ENCODE measurements at regions not wholly inside any gene's neighbourhood (a gene's known extent, or its start where the extent isn't known, plus 50 kb on each side); places are given as distances from the start of the nearest gene placed in this dataset.

- H3K4me3 Mint-ChIP-seq: no peak overlapping the region
- no peaks in the 10 kb centered on the region for H3K27me3 Mint-ChIP-seq (ENCODE audit: insufficient read depth)
- no peaks in the 10 kb centered on the region for H3K36me3 ChIP-seq (ENCODE audit: control insufficient read depth, insufficient read depth, low read length)
- no peaks in the 10 kb centered on the region for H3K27me3 ChIP-seq (ENCODE audit: control insufficient read depth, insufficient read depth, low read length, poor library complexity, severe bottlenecking)
- no peak overlapping the region for H3K9ac ChIP-seq (ENCODE audit: extremely low read depth, low read length, poor library complexity, severe bottlenecking)
- TF ChIP-seq CTCF (conservative IDR thresholded peaks at IDR 0.05): no peak
- H3K36me3 Mint-ChIP-seq (ENCODE audit: low read depth): no peaks in the 10 kb centered on the region
- no peak for DNase-seq
- H3K4me1 ChIP-seq (ENCODE audit: control insufficient read depth, insufficient read depth, low read length): no peaks in the 10 kb centered on the region
- no peak overlapping the region for H3K4me3 ChIP-seq (ENCODE audit: low read length)
- H3K27ac ChIP-seq (ENCODE audit: low read depth, low read length): no peak overlapping the region
- H3K9me3 ChIP-seq (ENCODE audit: control insufficient read depth, low read length): no peaks in the 10 kb centered on the region
- H3K4me1 Mint-ChIP-seq: no peaks in the 10 kb centered on the region
- no peaks in the 10 kb centered on the region for H3K9me3 Mint-ChIP-seq
- H3K27ac Mint-ChIP-seq: no peak overlapping the region
Observed at GRCh38 chr14:97873291-97873690, 1076.1 kb downstream of the VRK1 start.

GRCh38 chr14:97874394-97874793 is 1077.2 kb downstream of the VRK1 start:
- Mint-ChIP-seq H3K4me1 (no peaks in the 10 kb centered on the region), H3K27me3 (ENCODE audit: insufficient read depth) (no peaks in the 10 kb centered on the region), H3K36me3 (ENCODE audit: low read depth) (no peaks in the 10 kb centered on the region), H3K9me3 (no peaks in the 10 kb centered on the region), H3K4me3 (no peak overlapping the region), H3K27ac (no peak overlapping the region)
- no peak overlapping the region for H3K9ac ChIP-seq (ENCODE audit: extremely low read depth, low read length, poor library complexity, severe bottlenecking)
- H3K27me3 ChIP-seq (ENCODE audit: control insufficient read depth, insufficient read depth, low read length, poor library complexity, severe bottlenecking): no peaks in the 10 kb centered on the region
- no peak overlapping the region for H3K27ac ChIP-seq (ENCODE audit: low read depth, low read length)
- no peaks in the 10 kb centered on the region for H3K4me1 ChIP-seq (ENCODE audit: control insufficient read depth, insufficient read depth, low read length)
- WGBS, 2 experiments (ENCODE audit: insufficient coverage in 1 of 2, insufficient read length in 1 of 2): 95 to 97% methylated on average over 7 to 9 of the region's 9 CpGs
- no peak for TF ChIP-seq CTCF (conservative IDR thresholded peaks at IDR 0.05)
- H3K36me3 ChIP-seq (ENCODE audit: control insufficient read depth, insufficient read depth, low read length): no peaks in the 10 kb centered on the region
- DNase-seq: no peak
- H3K9me3 ChIP-seq (ENCODE audit: control insufficient read depth, low read length): no peaks in the 10 kb centered on the region
- no peak overlapping the region for H3K4me3 ChIP-seq (ENCODE audit: low read length)

- no peaks in the 10 kb centered on the region for H3K36me3 ChIP-seq (ENCODE audit: control insufficient read depth, insufficient read depth, low read length)
- H3K9me3 Mint-ChIP-seq: no peaks in the 10 kb centered on the region
- H3K27me3 ChIP-seq (ENCODE audit: control insufficient read depth, insufficient read depth, low read length, poor library complexity, severe bottlenecking): no peaks in the 10 kb centered on the region
- no peak for DNase-seq
- no peaks in the 10 kb centered on the region for H3K9me3 ChIP-seq (ENCODE audit: control insufficient read depth, low read length)
- no peaks in the 10 kb centered on the region for H3K36me3 Mint-ChIP-seq (ENCODE audit: low read depth)
- no peak overlapping the region for H3K9ac ChIP-seq (ENCODE audit: extremely low read depth, low read length, poor library complexity, severe bottlenecking)
- 100% methylated on average over 1 of the region's 1 CpG for WGBS, 2 experiments (ENCODE audit: insufficient coverage in 1 of 2, insufficient read length in 1 of 2)
- no peak overlapping the region for H3K27ac ChIP-seq (ENCODE audit: low read depth, low read length)
- no peaks in the 10 kb centered on the region for H3K4me1 Mint-ChIP-seq
- H3K4me1 ChIP-seq (ENCODE audit: control insufficient read depth, insufficient read depth, low read length): no peaks in the 10 kb centered on the region
- H3K4me3 ChIP-seq (ENCODE audit: low read length): no peak overlapping the region
- H3K27me3 Mint-ChIP-seq (ENCODE audit: insufficient read depth): no peaks in the 10 kb centered on the region
- no peak for TF ChIP-seq CTCF (conservative IDR thresholded peaks at IDR 0.05)
- H3K4me3 Mint-ChIP-seq: no peak overlapping the region
- no peak overlapping the region for H3K27ac Mint-ChIP-seq
Observed at GRCh38 chr14:97878206-97878605, 1081.0 kb downstream of the VRK1 start.

Data from endodermal cell (in vitro differentiated cells).